Chondrocyte (in vitro differentiated cells): ENCODE measurements at regions not wholly inside any gene's neighbourhood (a gene's known extent, or its start where the extent isn't known, plus 50 kb on each side); places are given as distances from the start of the nearest gene placed in this dataset.

ENCODE experiments used
- DNase-seq: peaks from one replicate; pipeline ENCODE4 v3.0.0; 2021; ENCODE audit warnings: mixed read lengths, low spot score
- H3K27ac Mint-ChIP-seq: one replicate; pipeline ENCODE4 v1.8.0; 2021; ENCODE audit warnings: mild to moderate bottlenecking, moderate library complexity, mixed read lengths; ENCODE audit not compliant: unreplicated experiment
- H3K27me3 Mint-ChIP-seq: 2 replicates; pipeline ENCODE4 v1.8.0; 2021; ENCODE audit warnings: low read depth, mixed read lengths
- H3K36me3 Mint-ChIP-seq: 2 replicates; pipeline ENCODE4 v1.8.0; 2021; ENCODE audit warnings: low read depth, mixed read lengths
- H3K4me1 Mint-ChIP-seq: 2 replicates; pipeline ENCODE4 v1.8.0; 2021; ENCODE audit warnings: low read depth, mild to moderate bottlenecking, mixed read lengths
- H3K4me3 Mint-ChIP-seq: one replicate; pipeline ENCODE4 v1.8.0; 2021; ENCODE audit warnings: mild to moderate bottlenecking, moderate library complexity, mixed read lengths; ENCODE audit not compliant: unreplicated experiment
- H3K9me3 Mint-ChIP-seq: 2 replicates; pipeline ENCODE4 v1.8.0; 2021; ENCODE audit warnings: low read depth, mixed read lengths
- TF ChIP-seq, protein P1 (sequence below): fragments of 200-600 bp; sonication (generic); IDR thresholded peaks from 2 replicates; pipeline ENCODE4 v1.5.0; 2021; ENCODE audit warnings: antibody characterized with exemption, mild to moderate bottlenecking, moderate library complexity

GRCh38 chr2:78602862-78603261 lies 422.6 kb upstream of the REG3G start:
- no peak for DNase-seq
- Mint-ChIP-seq H3K9me3 (no peaks in the 10 kb centered on the region), H3K4me1 (no peaks in the 10 kb centered on the region), H3K27ac (no peak overlapping the region), H3K36me3 (no peaks in the 10 kb centered on the region), H3K4me3 (no peak overlapping the region), H3K27me3 (peaks cover 4% of the 10 kb centered on the region)
- TF ChIP-seq, protein P1, sequence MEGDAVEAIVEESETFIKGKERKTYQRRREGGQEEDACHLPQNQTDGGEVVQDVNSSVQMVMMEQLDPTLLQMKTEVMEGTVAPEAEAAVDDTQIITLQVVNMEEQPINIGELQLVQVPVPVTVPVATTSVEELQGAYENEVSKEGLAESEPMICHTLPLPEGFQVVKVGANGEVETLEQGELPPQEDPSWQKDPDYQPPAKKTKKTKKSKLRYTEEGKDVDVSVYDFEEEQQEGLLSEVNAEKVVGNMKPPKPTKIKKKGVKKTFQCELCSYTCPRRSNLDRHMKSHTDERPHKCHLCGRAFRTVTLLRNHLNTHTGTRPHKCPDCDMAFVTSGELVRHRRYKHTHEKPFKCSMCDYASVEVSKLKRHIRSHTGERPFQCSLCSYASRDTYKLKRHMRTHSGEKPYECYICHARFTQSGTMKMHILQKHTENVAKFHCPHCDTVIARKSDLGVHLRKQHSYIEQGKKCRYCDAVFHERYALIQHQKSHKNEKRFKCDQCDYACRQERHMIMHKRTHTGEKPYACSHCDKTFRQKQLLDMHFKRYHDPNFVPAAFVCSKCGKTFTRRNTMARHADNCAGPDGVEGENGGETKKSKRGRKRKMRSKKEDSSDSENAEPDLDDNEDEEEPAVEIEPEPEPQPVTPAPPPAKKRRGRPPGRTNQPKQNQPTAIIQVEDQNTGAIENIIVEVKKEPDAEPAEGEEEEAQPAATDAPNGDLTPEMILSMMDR, result no peak

DNA sequence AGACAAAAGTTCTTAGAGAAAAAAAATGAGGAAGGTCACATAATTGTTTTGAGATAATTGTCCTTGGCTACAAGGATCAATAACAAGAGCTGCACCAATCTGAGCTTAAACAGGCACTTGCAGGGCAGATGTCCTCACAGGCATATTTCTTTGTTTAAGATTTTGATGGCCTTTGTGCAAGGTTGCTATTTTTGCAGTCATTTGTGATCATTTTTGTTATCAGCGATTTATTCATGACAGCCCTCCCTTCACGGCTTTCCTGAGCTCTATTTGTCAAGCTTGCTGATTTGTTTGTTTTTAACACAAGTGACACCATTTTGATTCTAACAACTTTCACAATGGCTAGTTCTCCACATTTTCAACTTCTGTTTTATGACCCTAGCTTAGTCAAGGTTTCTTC lies 418.6 kb upstream of the REG3G start:
- Mint-ChIP-seq H3K9me3 (no peaks in the 10 kb centered on the region), H3K27me3 (peaks cover 4% of the 10 kb centered on the region), H3K27ac (no peak overlapping the region), H3K36me3 (no peaks in the 10 kb centered on the region), H3K4me3 (no peak overlapping the region), H3K4me1 (no peaks in the 10 kb centered on the region)
- TF ChIP-seq, protein P1, result no peak
- DNase-seq, result no peak

- Mint-ChIP-seq H3K4me1 (no peaks in the 10 kb centered on the region), H3K27me3 (peaks cover 4% of the 10 kb centered on the region), H3K36me3 (no peaks in the 10 kb centered on the region), H3K9me3 (no peaks in the 10 kb centered on the region), H3K27ac (no peak overlapping the region), H3K4me3 (no peak overlapping the region)
- TF ChIP-seq, protein P1, result no peak
- no peak for DNase-seq
These were observed 410.8 kb upstream of the REG3G start for GRCh38 chr2:78614726-78615125.

DNA sequence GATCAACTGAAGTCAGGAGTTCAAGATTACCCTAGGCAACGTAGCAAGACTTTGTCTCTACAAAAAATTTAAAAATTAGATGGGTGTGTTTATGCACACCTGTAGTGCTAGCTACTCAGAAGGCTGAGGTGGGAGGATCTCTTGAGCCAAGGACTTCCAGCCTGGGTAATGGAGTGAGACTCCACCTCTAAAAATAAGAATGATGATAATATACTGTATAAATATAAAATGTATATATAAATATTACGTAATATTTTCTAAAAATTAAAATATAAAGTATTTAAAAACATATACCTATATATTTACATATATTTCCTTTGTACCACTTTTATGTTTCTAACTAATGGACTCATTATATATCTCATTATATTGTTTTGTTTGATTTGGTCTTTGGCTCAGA lies 409.5 kb upstream of the REG3G start:
- no peaks in the 10 kb centered on the region for H3K4me1 Mint-ChIP-seq
- no peak overlapping the region for H3K27ac Mint-ChIP-seq
- no peaks in the 10 kb centered on the region for H3K9me3 Mint-ChIP-seq
- peaks cover 4% of the 10 kb centered on the region for H3K27me3 Mint-ChIP-seq
- H3K4me3 Mint-ChIP-seq, result no peak overlapping the region
- TF ChIP-seq, protein P1, result no peak
- H3K36me3 Mint-ChIP-seq, result no peaks in the 10 kb centered on the region
- DNase-seq, result no peak

DNA sequence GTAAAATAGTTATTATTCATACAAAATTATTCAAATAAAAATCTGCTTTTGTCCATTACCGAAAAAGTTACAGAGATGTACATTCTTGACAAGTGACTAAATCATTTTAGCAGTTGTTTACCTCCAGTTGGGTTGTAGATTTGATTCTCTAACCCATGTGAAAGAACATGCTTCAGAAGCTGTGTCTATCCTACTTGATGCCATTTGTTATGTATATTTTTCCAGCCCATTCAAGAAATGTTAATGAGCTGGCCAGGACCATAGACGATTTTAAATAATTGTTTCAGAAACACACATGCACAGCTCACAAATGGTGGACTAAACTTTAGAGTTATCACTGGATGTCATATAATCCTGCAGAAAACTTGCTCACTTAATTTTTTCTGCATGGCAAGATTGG lies 391.1 kb upstream of the REG3G start:
- no peak overlapping the region for H3K27ac Mint-ChIP-seq
- no peaks in the 10 kb centered on the region for H3K9me3 Mint-ChIP-seq
- peaks cover 7% of the 10 kb centered on the region for H3K27me3 Mint-ChIP-seq
- no peak overlapping the region for H3K4me3 Mint-ChIP-seq
- H3K36me3 Mint-ChIP-seq, result no peaks in the 10 kb centered on the region
- TF ChIP-seq, protein P1, result no peak
- DNase-seq, result no peak
- H3K4me1 Mint-ChIP-seq, result no peaks in the 10 kb centered on the region
